Astrocyte (in vitro differentiated cells and primary cell): ENCODE measurements at regions not wholly inside any gene's neighbourhood (a gene's known extent, or its start where the extent isn't known, plus 50 kb on each side); places are given as distances from the start of the nearest gene placed in this dataset.
"Not testable (repeated sequence)": the region's sequence is repeated elsewhere in the genome, so short reads cannot be mapped to it uniquely, and the experiment has no call there.

ENCODE experiments used
- EZH2 ChIP-seq: IDR thresholded peaks from 2 replicates; pipeline ENCODE4 v1.6.1; 2012; ENCODE audit warnings: mild to moderate bottlenecking, low read length, inconsistent platforms; ENCODE audit not compliant: insufficient read depth
- TF ChIP-seq, protein P1 (sequence below): IDR thresholded peaks from 2 replicates; pipeline ENCODE4 v1.5.1; 2011; ENCODE audit warnings: low read depth, mild to moderate bottlenecking, inconsistent platforms, low read length, moderate library complexity; ENCODE audit not compliant: insufficient read depth

DNA sequence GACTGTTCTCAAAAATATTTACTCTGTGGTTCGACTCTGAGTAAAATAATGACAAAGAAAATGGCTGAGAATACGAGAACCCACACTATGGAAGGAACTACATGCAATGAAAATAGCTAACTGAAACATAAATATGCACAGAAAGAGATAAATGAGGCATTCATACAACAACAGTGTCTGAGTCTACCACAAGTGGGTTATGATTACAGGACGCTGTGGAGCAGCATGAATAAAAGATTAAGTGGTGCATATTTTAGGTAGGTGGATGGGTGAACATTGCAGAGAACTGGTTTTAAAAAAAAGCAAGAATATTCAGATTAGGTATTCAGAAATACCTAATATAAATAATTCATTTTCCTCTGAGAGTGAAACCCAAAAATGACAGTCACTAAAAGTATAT lies 93.9 kb upstream of the TRIM77 start:
- TF ChIP-seq, protein P1, sequence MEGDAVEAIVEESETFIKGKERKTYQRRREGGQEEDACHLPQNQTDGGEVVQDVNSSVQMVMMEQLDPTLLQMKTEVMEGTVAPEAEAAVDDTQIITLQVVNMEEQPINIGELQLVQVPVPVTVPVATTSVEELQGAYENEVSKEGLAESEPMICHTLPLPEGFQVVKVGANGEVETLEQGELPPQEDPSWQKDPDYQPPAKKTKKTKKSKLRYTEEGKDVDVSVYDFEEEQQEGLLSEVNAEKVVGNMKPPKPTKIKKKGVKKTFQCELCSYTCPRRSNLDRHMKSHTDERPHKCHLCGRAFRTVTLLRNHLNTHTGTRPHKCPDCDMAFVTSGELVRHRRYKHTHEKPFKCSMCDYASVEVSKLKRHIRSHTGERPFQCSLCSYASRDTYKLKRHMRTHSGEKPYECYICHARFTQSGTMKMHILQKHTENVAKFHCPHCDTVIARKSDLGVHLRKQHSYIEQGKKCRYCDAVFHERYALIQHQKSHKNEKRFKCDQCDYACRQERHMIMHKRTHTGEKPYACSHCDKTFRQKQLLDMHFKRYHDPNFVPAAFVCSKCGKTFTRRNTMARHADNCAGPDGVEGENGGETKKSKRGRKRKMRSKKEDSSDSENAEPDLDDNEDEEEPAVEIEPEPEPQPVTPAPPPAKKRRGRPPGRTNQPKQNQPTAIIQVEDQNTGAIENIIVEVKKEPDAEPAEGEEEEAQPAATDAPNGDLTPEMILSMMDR = not testable (repeated sequence)
- not testable (repeated sequence) for TF ChIP-seq EZH2
